ENCODE measurements at regions not wholly inside any gene's neighbourhood (a gene's known extent, or its start where the extent isn't known, plus 50 kb on each side); places are given as distances from the start of the nearest gene placed in this dataset.

- Histone ChIP-seq H3K27ac (no peak overlapping the region), H3K4me3 (no peak overlapping the region), H3K4me1 (no peaks in the 10 kb centered on the region), H3K27me3 (no peaks in the 10 kb centered on the region), H3K36me3 (no peaks in the 10 kb centered on the region), H3K9me3 (peaks cover 0 to 12% (median 4%) of the 10 kb centered on the region in 4 donors)
- intact Hi-C loops (cut with DNase I) = no loop called here
- WGBS, 2 donors = 91 to 94% methylated on average over 2 of the region's 2 CpGs
- DNase-seq = no peak
- TF ChIP-seq POLR2AphosphoS5 (IDR thresholded peaks at IDR 0.05) (no peak), EP300 (IDR thresholded peaks at IDR 0.05) (no peak), CTCF (IDR thresholded peaks at IDR 0.05) (no peak), POLR2A (IDR thresholded peaks at IDR 0.05) (no peak)
These were observed 625.8 kb upstream of the ADGRL2 start for GRCh38 chr1:81174811-81175476.

GRCh38 chr1:81174052-81174451 is 626.7 kb upstream of the ADGRL2 start:
- WGBS, 2 donors = 72 to 88% methylated on average over 2 of the region's 2 CpGs
- TF ChIP-seq POLR2AphosphoS5 (IDR thresholded peaks at IDR 0.05) (no peak), CTCF (IDR thresholded peaks at IDR 0.05) (no peak), POLR2A (IDR thresholded peaks at IDR 0.05) (no peak), EP300 (IDR thresholded peaks at IDR 0.05) (no peak)

DNA sequence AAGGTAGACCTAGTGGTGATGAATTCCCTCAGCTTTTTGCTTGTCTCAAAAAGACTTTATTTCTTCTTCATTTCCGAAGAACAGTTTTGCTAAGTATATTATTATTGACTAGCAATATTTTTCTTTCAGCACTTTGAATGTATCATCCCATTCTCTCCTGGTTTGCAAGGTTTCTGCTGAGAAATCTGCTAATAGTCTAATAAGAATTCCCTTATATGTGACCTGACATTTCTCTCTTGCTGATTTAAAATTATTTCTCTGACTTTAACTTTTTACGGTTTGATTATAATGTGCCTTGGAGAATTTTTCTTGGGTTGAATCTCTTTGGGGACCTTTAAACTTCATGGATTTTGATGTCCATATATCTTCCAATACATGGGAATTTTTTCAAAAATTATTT is 628.3 kb upstream of the ADGRL2 start:
- no peak for TF ChIP-seq EP300 (IDR thresholded peaks at IDR 0.05)
- no peak for TF ChIP-seq POLR2AphosphoS5 (IDR thresholded peaks at IDR 0.05)
- DNase-seq = no peak
- 90 to 95% methylated on average over 2 of the region's 2 CpGs for WGBS, 2 donors
- intact Hi-C loops (cut with DNase I) = no loop called here
- Histone ChIP-seq H3K27ac (no peak overlapping the region), H3K4me3 (no peak overlapping the region), H3K27me3 (no peaks in the 10 kb centered on the region), H3K9me3 (peaks cover 2 to 13% (median 5%) of the 10 kb centered on the region in 4 donors), H3K36me3 (no peaks in the 10 kb centered on the region), H3K4me1 (no peaks in the 10 kb centered on the region)

More at GRCh38 chr1:81174052-81174451, 626.7 kb upstream of the ADGRL2 start:
- no peaks in the 10 kb centered on the region for H3K36me3 ChIP-seq
- no peak for DNase-seq
- H3K27ac ChIP-seq = no peak overlapping the region
- intact Hi-C loops (cut with DNase I) = no loop called here
- no peaks in the 10 kb centered on the region for H3K4me1 ChIP-seq
- H3K9me3 ChIP-seq = peaks cover 2 to 13% (median 5%) of the 10 kb centered on the region in 4 donors
- no peaks in the 10 kb centered on the region for H3K27me3 ChIP-seq
- H3K4me3 ChIP-seq = no peak overlapping the region

DNA sequence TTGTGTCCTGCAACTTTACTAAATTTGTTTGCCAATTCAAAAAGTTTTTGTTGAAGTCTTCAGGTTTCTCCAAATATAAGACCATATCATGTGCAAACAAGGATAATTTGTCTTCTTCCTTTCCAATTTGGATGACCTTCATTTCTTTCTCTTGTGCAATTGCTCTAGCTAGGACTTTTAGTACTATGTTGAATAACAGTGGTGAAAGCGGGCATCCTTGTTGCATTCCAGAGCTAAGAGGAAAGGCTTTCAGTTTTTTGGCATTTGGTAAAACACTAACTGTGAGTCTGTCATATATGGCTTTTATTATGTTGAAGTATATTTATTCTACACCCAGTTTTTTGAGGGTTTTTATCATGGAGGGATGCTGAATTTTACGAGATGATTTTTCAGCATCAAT is 630.0 kb upstream of the ADGRL2 start:
- H3K4me3 ChIP-seq = no peak overlapping the region
- intact Hi-C loops (cut with DNase I) = no loop called here
- no peak for TF ChIP-seq POLR2A (IDR thresholded peaks at IDR 0.05)
- no peak for TF ChIP-seq CTCF (IDR thresholded peaks at IDR 0.05)
- no peak for TF ChIP-seq EP300 (IDR thresholded peaks at IDR 0.05)
- no peak for TF ChIP-seq POLR2AphosphoS5 (IDR thresholded peaks at IDR 0.05)
- no peak for DNase-seq
- H3K27me3 ChIP-seq = no peaks in the 10 kb centered on the region
- no peaks in the 10 kb centered on the region for H3K36me3 ChIP-seq
- WGBS, 2 donors = 88 to 95% methylated on average over 2 of the region's 2 CpGs
- H3K4me1 ChIP-seq = no peaks in the 10 kb centered on the region
- no peak overlapping the region for H3K27ac ChIP-seq
- H3K9me3 ChIP-seq = peaks cover 2 to 13% (median 5%) of the 10 kb centered on the region in 4 donors

GRCh38 chr1:81165963-81166362 is 634.8 kb upstream of the ADGRL2 start:
- no peak for TF ChIP-seq EP300 (IDR thresholded peaks at IDR 0.05)
- no peak for TF ChIP-seq POLR2A (IDR thresholded peaks at IDR 0.05)
- no peak for TF ChIP-seq POLR2AphosphoS5 (IDR thresholded peaks at IDR 0.05)
- TF ChIP-seq CTCF (IDR thresholded peaks at IDR 0.05) = no peak
- no peaks in the 10 kb centered on the region for H3K4me1 ChIP-seq
- no peak for DNase-seq
- 83 to 88% methylated on average over 2 of the region's 2 CpGs for WGBS, 2 donors
- H3K27me3 ChIP-seq = no peaks in the 10 kb centered on the region
- peaks cover 0 to 4% (median 2%) of the 10 kb centered on the region in 4 donors for H3K9me3 ChIP-seq
- no peaks in the 10 kb centered on the region for H3K36me3 ChIP-seq
- H3K4me3 ChIP-seq = no peak overlapping the region
- no peak overlapping the region for H3K27ac ChIP-seq
- intact Hi-C loops (cut with DNase I) = no loop called here

All from sigmoid colon (tissue), 6 donors.